GM12864 (cell line): ENCODE measurements at regions not wholly inside any gene's neighbourhood (a gene's known extent, or its start where the extent isn't known, plus 50 kb on each side); places are given as distances from the start of the nearest gene placed in this dataset.

ENCODE experiments used
- DNase-seq: peaks from one replicate; pipeline ENCODE4 v3.0.0-alpha.2; 2011; ENCODE audit warnings: low read depth
- H3K4me3 ChIP-seq: 2 replicates; pipeline ENCODE4 v1.5.1; 2011; ENCODE audit warnings: mild to moderate bottlenecking, low read depth, low read length, control low read depth
- CTCF ChIP-seq: IDR thresholded peaks from 2 replicates; pipeline ENCODE4 v1.5.1; 2011; ENCODE audit warnings: low read depth, mild to moderate bottlenecking, moderate library complexity, low read length, control low read depth, inconsistent platforms; ENCODE audit errors: missing control alignments

GRCh38 chr7:96638669-96639068 lies 71.0 kb downstream of the SEM1 start:
- no peak for DNase-seq
- no peak overlapping the region for H3K4me3 ChIP-seq
- no peak for TF ChIP-seq CTCF

GRCh38 chr7:96637522-96637921 lies 72.1 kb downstream of the SEM1 start:
- DNase-seq: no peak
- no peak for TF ChIP-seq CTCF
- H3K4me3 ChIP-seq: no peak overlapping the region

- no peak for TF ChIP-seq CTCF
- no peak for DNase-seq
- no peak overlapping the region for H3K4me3 ChIP-seq
Measured at GRCh38 chr7:96636979-96637378, 72.7 kb downstream of the SEM1 start.

GRCh38 chr7:96636342-96636860 lies 73.2 kb downstream of the SEM1 start:
- TF ChIP-seq CTCF: no peak
- DNase-seq: no peak
- no peak overlapping the region for H3K4me3 ChIP-seq

- TF ChIP-seq CTCF: no peak
- no peak for DNase-seq
- no peak overlapping the region for H3K4me3 ChIP-seq
Measured at GRCh38 chr7:96629884-96630283, 79.8 kb downstream of the SEM1 start.

GRCh38 chr7:96624954-96625353 lies 84.7 kb downstream of the SEM1 start:
- TF ChIP-seq CTCF: no peak
- no peak overlapping the region for H3K4me3 ChIP-seq
- no peak for DNase-seq

- DNase-seq: no peak
- no peak overlapping the region for H3K4me3 ChIP-seq
- TF ChIP-seq CTCF: no peak
Measured at GRCh38 chr7:96621932-96622331, 87.7 kb downstream of the SEM1 start.
